Epithelial cell of esophagus (primary cell): ENCODE measurements at regions not wholly inside any gene's neighbourhood (a gene's known extent, or its start where the extent isn't known, plus 50 kb on each side); places are given as distances from the start of the nearest gene placed in this dataset.
A peak's percentile ranks its signal among the peaks of the same experiment; 100 is the strongest.

Experiments used
- DNase-seq: peaks from one replicate; pipeline ENCODE4 v3.0.0; 2010; ENCODE audit warnings: low read depth
- H3K4me3 ChIP-seq: 2 replicates; pipeline ENCODE4 v1.5.1; 2011; ENCODE audit warnings: mild to moderate bottlenecking, low read length, control low read depth
- TF ChIP-seq, protein P1 (sequence below): IDR thresholded peaks from 2 replicates; pipeline ENCODE4 v1.5.1; 2011; ENCODE audit warnings: low read depth, mild to moderate bottlenecking, low read length, control low read depth, inconsistent platforms; ENCODE audit not compliant: insufficient read depth; ENCODE audit errors: missing control alignments

DNA sequence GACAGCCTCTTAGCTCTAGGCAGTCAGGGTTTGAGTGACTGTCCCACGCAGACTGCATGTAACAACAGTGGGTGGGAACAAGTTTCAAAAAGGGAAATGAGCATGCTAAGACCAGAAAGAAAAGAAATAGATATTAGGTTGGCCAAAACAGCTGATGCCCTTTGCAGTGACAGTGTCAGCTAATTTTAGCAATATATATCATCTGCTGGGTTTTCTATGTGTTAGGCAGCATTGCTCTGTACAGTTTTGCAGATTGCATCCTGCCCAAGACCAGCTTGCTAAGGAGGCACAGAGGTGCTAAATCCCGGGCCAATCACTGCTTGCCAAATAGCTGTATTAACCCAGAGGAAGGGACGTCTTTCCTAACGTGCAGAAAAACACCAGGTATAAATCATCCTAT lies 541.9 kb upstream of the TBX3 start:
- TF ChIP-seq, protein P1, sequence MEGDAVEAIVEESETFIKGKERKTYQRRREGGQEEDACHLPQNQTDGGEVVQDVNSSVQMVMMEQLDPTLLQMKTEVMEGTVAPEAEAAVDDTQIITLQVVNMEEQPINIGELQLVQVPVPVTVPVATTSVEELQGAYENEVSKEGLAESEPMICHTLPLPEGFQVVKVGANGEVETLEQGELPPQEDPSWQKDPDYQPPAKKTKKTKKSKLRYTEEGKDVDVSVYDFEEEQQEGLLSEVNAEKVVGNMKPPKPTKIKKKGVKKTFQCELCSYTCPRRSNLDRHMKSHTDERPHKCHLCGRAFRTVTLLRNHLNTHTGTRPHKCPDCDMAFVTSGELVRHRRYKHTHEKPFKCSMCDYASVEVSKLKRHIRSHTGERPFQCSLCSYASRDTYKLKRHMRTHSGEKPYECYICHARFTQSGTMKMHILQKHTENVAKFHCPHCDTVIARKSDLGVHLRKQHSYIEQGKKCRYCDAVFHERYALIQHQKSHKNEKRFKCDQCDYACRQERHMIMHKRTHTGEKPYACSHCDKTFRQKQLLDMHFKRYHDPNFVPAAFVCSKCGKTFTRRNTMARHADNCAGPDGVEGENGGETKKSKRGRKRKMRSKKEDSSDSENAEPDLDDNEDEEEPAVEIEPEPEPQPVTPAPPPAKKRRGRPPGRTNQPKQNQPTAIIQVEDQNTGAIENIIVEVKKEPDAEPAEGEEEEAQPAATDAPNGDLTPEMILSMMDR = no peak
- no peak for DNase-seq
- H3K4me3 ChIP-seq = no peak overlapping the region

DNA sequence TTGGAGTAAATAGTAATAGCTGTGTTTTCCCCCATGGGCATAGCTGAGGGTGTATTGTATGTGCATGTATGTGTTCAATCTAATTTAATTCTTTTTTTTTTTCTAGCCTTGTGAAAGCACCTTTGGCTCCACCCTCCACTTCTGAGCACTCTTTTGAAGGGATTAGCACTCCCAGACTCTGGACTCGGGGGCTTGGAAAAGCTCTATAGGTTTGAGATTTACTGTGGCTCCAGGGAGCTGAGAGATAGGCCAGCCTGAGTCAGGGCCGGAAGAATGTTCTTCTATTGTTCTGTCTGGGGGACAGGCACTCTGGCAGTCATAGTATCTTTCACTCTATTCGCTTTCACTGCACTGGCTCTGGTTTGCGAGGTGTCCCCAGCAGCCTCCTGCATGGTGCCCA lies 540.0 kb upstream of the TBX3 start:
- TF ChIP-seq, protein P1 = no peak
- H3K4me3 ChIP-seq = no peak overlapping the region
- peak; percentile 15 for DNase-seq

DNA sequence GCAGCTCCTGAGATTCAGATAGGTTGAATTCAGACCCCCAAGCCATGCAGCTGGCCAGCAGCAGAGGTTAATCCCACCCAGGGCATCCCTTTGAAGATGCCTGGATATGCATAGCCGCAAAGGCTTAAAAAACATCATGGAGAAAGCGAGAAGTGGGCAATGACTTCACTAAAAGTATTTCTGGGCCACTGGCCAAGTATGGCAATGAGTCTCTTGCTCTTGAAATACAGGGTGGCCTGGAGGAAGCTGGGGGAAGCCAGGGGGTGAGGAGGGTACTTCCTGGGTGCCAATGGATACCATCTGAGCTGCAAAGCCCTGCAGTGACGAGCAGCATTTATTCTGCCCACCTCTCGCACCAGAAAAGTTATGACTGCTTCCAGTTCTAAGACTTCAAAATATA lies 539.3 kb upstream of the TBX3 start:
- DNase-seq = peak; percentile 80

DNA sequence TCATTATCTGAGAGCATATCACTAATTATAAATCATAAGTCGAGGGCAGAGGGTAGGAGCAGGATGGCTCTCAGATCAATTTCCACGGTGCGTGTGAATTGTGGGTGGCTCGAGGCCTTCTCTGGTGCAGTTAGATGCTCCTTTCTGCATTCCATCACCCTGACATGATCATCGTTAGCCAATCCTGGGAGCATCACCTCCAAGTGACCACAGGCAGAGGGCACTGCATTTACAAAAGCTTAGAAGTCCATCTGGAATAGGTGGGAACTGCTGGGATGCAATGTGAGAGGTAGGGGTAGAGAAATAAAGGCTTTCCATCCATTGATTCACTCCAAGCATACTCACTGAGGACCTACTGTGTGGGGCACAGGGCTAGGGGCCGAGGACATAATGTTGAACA lies 538.2 kb upstream of the TBX3 start:
- no peak for DNase-seq
- no peak overlapping the region for H3K4me3 ChIP-seq
- TF ChIP-seq, protein P1 = no peak

More for the DNA sequence above, 539.3 kb upstream of the TBX3 start:
- TF ChIP-seq, protein P1 = no peak
- H3K4me3 ChIP-seq = no peak overlapping the region

DNA sequence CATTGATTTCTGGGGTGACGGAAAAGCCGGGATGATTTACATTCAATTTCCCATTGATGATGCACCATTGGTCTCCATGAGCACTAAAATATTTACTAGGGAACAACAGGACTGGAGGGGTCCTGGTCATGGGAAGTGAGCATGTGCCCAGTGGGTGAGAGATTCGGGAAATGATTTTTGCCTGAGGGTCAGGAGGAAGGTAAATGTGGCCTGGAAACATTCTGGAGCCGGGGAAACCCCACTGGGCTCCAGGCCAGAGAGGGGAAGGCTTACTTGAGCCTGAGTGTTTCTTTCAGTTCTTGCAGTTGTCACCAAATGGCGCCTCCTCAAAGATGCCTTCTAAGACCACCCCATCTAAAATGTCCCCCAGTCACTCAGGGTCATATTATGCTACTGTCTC lies 532.3 kb upstream of the TBX3 start:
- peak; percentile 13 for DNase-seq
- no peak overlapping the region for H3K4me3 ChIP-seq
- TF ChIP-seq, protein P1 = no peak

DNA sequence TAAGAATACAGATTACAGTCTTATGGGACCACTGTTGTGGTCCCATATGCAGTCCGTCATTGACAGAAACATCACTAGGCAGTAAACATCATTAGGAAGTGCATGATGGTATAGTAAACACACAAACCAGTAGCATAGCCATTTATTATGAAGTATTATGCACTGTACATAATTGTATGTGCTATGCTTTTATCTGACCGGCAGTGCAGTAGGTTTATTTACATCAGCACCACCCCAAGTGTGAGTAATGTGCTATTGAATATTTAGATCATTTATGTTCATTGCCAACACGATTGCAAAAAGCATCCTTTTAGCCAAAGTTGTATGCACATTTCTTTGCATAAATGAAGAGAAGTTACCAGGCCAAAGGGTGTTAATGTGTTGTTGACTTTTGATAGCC lies 531.6 kb upstream of the TBX3 start:
- no peak for DNase-seq
- no peak overlapping the region for H3K4me3 ChIP-seq
- TF ChIP-seq, protein P1 = no peak

DNA sequence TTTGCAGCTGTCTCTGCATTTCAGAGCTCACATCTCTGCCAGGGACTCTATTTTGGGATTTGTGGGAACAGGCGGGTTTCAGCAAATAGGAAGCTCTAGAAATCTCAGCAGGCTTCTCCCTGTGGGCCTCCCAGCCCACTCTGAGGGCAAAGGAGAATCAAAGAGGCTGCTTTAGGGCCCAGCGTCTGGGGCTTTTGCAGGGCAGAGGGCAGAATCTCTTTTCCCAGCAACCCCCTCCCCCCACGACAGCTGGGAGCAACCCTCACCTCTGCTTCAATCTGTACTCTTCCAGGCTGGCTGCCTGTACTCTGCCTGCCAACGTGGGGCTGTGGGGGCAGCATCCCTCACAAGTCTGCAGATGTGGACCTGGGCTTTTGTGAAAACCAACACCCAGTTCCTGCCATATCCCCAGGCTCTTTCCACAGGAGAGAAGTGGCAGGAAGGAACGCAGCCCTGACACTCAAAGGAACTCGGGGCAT lies 529.6 kb upstream of the TBX3 start:
- H3K4me3 ChIP-seq = no peak overlapping the region
- TF ChIP-seq, protein P1 = no peak
- no peak for DNase-seq
